ENCODE measurements at regions not wholly inside any gene's neighbourhood (a gene's known extent, or its start where the extent isn't known, plus 50 kb on each side); places are given as distances from the start of the nearest gene placed in this dataset.

DNA sequence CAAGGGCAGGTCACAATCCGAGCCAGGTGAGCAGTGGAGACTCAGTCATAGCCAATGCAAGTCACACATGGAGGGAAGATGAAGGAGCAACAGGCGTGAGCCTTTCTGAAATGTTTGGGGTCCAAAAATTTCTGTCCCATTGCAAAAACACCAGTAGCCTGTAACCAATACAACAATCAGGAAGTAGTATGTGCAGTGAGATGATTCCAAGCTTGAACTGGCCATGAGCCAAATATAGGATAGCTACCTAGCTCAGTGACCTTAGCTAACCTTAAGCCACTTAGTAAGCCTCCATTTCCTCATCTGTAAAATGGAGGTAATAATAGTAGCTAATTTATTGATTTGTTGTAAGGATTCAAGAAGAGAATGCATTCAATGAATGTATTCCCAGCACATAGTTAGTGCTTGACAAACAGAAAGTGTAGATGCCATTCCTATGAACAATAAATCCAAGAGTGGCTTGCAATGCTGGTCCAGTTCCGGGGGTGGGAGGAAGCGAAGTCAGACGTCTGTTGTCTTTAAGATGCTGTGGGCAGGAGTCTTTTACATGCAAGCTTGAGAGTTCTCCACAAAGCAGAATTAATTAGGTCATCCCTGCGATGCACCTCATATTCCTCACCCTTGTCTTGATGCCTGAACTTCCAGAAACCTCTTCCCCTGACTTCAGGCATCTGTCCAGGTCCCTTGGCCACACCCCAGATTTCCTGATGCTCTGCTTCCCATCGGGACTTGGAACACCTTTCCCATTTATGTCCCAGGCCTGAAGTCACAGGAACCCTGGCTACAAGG lies 195.7 kb upstream of the UBL3 start:
- Histone ChIP-seq H3K27me3 (no peaks in the 10 kb centered on the region), H3K36me3 (no peaks in the 10 kb centered on the region), H3K4me3 (no peak overlapping the region), H3K27ac (no peak overlapping the region), H3K9me3 (no peaks in the 10 kb centered on the region), H3K4me1 (ENCODE audit: insufficient read depth) (no peaks in the 10 kb centered on the region)
- intact Hi-C loops (cut with DNase I): no loop called here
- WGBS, 3 donors: 73 to 79% (median 75%) methylated on average over 7 of the region's 7 CpGs
- no peak for TF ChIP-seq EP300 (IDR thresholded peaks at IDR 0.05)
- no peak for TF ChIP-seq POLR2A (IDR thresholded peaks at IDR 0.05)
- TF ChIP-seq, protein P1, sequence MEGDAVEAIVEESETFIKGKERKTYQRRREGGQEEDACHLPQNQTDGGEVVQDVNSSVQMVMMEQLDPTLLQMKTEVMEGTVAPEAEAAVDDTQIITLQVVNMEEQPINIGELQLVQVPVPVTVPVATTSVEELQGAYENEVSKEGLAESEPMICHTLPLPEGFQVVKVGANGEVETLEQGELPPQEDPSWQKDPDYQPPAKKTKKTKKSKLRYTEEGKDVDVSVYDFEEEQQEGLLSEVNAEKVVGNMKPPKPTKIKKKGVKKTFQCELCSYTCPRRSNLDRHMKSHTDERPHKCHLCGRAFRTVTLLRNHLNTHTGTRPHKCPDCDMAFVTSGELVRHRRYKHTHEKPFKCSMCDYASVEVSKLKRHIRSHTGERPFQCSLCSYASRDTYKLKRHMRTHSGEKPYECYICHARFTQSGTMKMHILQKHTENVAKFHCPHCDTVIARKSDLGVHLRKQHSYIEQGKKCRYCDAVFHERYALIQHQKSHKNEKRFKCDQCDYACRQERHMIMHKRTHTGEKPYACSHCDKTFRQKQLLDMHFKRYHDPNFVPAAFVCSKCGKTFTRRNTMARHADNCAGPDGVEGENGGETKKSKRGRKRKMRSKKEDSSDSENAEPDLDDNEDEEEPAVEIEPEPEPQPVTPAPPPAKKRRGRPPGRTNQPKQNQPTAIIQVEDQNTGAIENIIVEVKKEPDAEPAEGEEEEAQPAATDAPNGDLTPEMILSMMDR (IDR thresholded peaks at IDR 0.05): no peak
- no peak for DNase-seq

DNA sequence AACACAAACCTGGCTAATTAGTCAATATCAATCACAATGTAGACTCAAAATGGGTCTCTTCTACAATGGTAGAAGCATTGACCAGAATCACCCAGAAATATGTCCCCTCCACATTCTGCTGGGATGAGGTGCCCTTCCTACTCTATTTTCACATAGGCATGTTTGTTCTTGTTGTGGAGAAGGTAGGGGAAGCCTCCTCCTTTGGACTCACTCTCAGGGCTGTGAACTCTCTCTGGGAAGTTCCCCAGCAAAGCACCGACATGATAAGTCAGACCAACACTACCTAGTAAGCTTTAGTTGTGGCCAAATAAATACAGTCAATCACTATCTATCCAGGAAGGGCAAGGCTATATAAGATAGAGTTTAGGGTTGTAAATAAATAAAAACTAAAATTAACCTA lies 194.5 kb upstream of the UBL3 start:
- no peaks in the 10 kb centered on the region for H3K9me3 ChIP-seq
- WGBS, 3 donors: 75 to 97% (median 77%) methylated on average over 1 of the region's 1 CpG
- H3K4me1 ChIP-seq (ENCODE audit: insufficient read depth): no peaks in the 10 kb centered on the region
- TF ChIP-seq, protein P1 (IDR thresholded peaks at IDR 0.05): no peak
- TF ChIP-seq POLR2A (IDR thresholded peaks at IDR 0.05) (no peak), EP300 (IDR thresholded peaks at IDR 0.05) (no peak)
- H3K27ac ChIP-seq: no peak overlapping the region
- no peak for DNase-seq
- H3K4me3 ChIP-seq: no peak overlapping the region
- intact Hi-C loops (cut with DNase I): no loop called here
- H3K27me3 ChIP-seq: no peaks in the 10 kb centered on the region
- no peaks in the 10 kb centered on the region for H3K36me3 ChIP-seq

DNA sequence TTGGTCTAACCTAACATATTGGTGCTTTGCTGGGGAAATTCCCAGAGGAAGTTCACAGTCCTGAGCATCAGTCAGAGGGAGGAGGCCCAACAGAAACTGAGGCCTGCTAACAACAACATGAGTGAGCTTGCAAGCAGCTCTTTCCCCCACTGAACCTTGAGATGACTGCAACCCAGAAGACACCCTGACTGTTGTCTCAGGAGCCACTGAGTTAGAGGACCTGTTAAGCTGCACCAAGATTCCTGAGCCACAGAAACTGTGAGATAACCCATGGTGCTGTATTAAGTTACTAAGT lies 193.2 kb upstream of the UBL3 start:
- TF ChIP-seq, protein P1 (IDR thresholded peaks at IDR 0.05): no peak
- no peak for TF ChIP-seq POLR2A (IDR thresholded peaks at IDR 0.05)
- TF ChIP-seq EP300 (IDR thresholded peaks at IDR 0.05): no peak
- Histone ChIP-seq H3K4me3 (no peak overlapping the region), H3K27me3 (no peaks in the 10 kb centered on the region), H3K27ac (no peak overlapping the region), H3K4me1 (ENCODE audit: insufficient read depth) (no peaks in the 10 kb centered on the region), H3K9me3 (no peaks in the 10 kb centered on the region), H3K36me3 (no peaks in the 10 kb centered on the region)
- intact Hi-C loops (cut with DNase I): no loop called here
- no peak for DNase-seq

DNA sequence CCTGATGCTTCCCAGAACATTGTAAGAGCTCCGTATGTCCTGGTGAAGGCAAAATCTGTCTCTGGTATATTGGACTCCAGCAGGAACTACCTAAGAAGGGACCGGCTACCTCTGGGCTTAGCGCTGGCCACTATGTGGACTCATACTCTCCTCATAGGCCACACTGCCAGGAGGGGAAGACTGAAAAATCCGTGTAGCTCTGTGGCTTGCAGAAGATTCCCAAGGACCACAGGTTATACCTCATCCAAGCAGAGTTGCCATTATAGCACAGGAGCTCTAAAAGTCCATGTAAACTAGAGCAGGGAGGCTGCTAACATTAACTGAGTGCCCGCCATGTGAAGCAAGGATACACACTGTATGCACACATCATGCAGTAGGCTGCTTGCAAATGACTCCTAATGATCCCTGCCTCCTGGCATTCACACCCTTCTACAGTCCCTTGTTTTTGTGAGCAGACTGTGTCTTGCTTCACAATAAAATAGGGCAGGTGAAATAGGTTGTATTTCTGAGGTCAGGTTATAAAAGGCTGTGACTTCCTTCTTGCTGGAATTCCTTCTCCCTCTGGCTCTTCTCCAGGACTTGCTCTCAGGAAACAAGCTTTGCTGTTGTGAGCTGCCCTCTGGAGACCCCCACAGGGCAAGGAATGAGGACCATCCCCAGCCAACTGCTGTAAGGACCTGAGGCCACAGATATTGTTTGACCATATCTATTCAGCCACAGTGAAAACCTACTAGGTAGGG lies 192.6 kb upstream of the UBL3 start:
- no peaks in the 10 kb centered on the region for H3K36me3 ChIP-seq
- no peaks in the 10 kb centered on the region for H3K9me3 ChIP-seq
- H3K4me3 ChIP-seq: no peak overlapping the region
- no peaks in the 10 kb centered on the region for H3K27me3 ChIP-seq
- no peak overlapping the region for H3K27ac ChIP-seq
- intact Hi-C loops (cut with DNase I): no loop called here
- no peak for DNase-seq
- TF ChIP-seq EP300 (IDR thresholded peaks at IDR 0.05): no peak
- no peak for TF ChIP-seq POLR2A (IDR thresholded peaks at IDR 0.05)
- TF ChIP-seq, protein P1 (IDR thresholded peaks at IDR 0.05): no peak
- no peaks in the 10 kb centered on the region for H3K4me1 ChIP-seq (ENCODE audit: insufficient read depth)
- WGBS, 3 donors: 91 to 94% (median 91%) methylated on average over 5 of the region's 5 CpGs
